Keratinocyte (primary cell): ENCODE measurements at regions not wholly inside any gene's neighbourhood (a gene's known extent, or its start where the extent isn't known, plus 50 kb on each side); places are given as distances from the start of the nearest gene placed in this dataset.

Experiments
- DNase-seq: peaks from one replicate; pipeline ENCODE4 v3.0.0-alpha.2; 2011; ENCODE audit warnings: low read depth, missing footprints, low spot score
- FAIRE-seq: peaks from 2 replicates; lab custom pipeline; 2011; peaks lifted over from hg19 to GRCh38; lab: Jason Lieb, UNC
- H2AFZ ChIP-seq: 2 replicates; pipeline ENCODE4 v1.6.0; 2012; ENCODE audit warnings: low read length, control low read depth, inconsistent platforms; ENCODE audit not compliant: control insufficient read depth
- H3K27ac ChIP-seq: 2 replicates; pipeline ENCODE4 v1.5.1; 2011; ENCODE audit warnings: low read length; ENCODE audit not compliant: control insufficient read depth, insufficient read depth
- H3K27me3 ChIP-seq: 3 replicates; pipeline ENCODE4 v1.6.0; 2011; ENCODE audit warnings: low read length; ENCODE audit not compliant: control insufficient read depth, insufficient read depth; ENCODE audit errors: extremely low read depth
- H3K36me3 ChIP-seq, 2 experiments: 2 replicates in 1 of 2; 3 replicates in 1 of 2; pipeline ENCODE4 v1.5.1; 2011; ENCODE audit warnings: low read length in 2 of 2, mild to moderate bottlenecking in 1 of 2; ENCODE audit not compliant: control insufficient read depth in 2 of 2, insufficient read depth in 2 of 2; ENCODE audit errors: extremely low read depth in 1 of 2
- H3K4me1 ChIP-seq: 3 replicates; pipeline ENCODE4 v1.5.1; 2011; ENCODE audit warnings: low read length; ENCODE audit not compliant: control insufficient read depth, insufficient read depth; ENCODE audit errors: extremely low read depth
- H3K4me2 ChIP-seq: 3 replicates; pipeline ENCODE4 v1.6.0; 2011; ENCODE audit warnings: low read depth, low read length; ENCODE audit not compliant: control insufficient read depth, insufficient read depth; ENCODE audit errors: extremely low read depth
- H3K4me3 ChIP-seq, 3 experiments: fragments of 200-600 bp in 1 of 3; sonication (generic) in 1 of 3; 2 replicates in 2 of 3; 3 replicates in 1 of 3; pipeline ENCODE4 v1.5.1; 2011 to 2016; ENCODE audit warnings: low read length in 3 of 3, mild to moderate bottlenecking in 3 of 3, control low read depth in 2 of 3, inconsistent platforms in 1 of 3, low read depth in 1 of 3, mixed read lengths in 1 of 3, mixed run types in 1 of 3, moderate library complexity in 1 of 3; ENCODE audit not compliant: control insufficient read depth in 2 of 3, insufficient read depth in 2 of 3; ENCODE audit errors: extremely low read depth in 1 of 3
- H3K79me2 ChIP-seq: 2 replicates; pipeline ENCODE4 v1.6.0; 2012; ENCODE audit warnings: low read length; ENCODE audit not compliant: control insufficient read depth, insufficient read depth
- H3K9ac ChIP-seq: 3 replicates; pipeline ENCODE4 v1.6.0; 2011; ENCODE audit warnings: low read length; ENCODE audit not compliant: control insufficient read depth, insufficient read depth; ENCODE audit errors: extremely low read depth
- H3K9me1 ChIP-seq: 3 replicates; pipeline ENCODE4 v1.6.0; 2011; ENCODE audit warnings: low read length; ENCODE audit not compliant: control insufficient read depth, insufficient read depth; ENCODE audit errors: extremely low read depth
- H3K9me3 ChIP-seq: 2 replicates; pipeline ENCODE4 v1.5.1; 2012; ENCODE audit warnings: low read depth, low read length; ENCODE audit not compliant: control insufficient read depth
- H4K20me1 ChIP-seq: 3 replicates; pipeline ENCODE4 v1.6.0; 2011; ENCODE audit warnings: low read length; ENCODE audit not compliant: control insufficient read depth, insufficient read depth; ENCODE audit errors: extremely low read depth
- EZH2 ChIP-seq: IDR thresholded peaks from one replicate; pipeline ENCODE4 v1.6.1; 2012; ENCODE audit warnings: inconsistent platforms, mild to moderate bottlenecking, low read length, moderate library complexity
- dilution Hi-C: fragments of 300-500 bp; cut with MboI; formaldehyde crosslinking; loops from one replicate; pipeline ENCODE4 v1.7.0; 2020; ENCODE audit warnings: low sequenced_read_pairs; ENCODE audit not compliant: extremely low pct_ligation_motif_present
- TF ChIP-seq, protein P1 (sequence below), 3 experiments: IDR thresholded peaks in 1 of 3; conservative IDR thresholded peaks in 1 of 3; optimal IDR thresholded peaks in 1 of 3; 2 replicates in 2 of 3; 3 replicates in 1 of 3; pipeline versions ENCODE3 to v1.5.1; 2011; ENCODE audit warnings: low read length in 3 of 3, mild to moderate bottlenecking in 3 of 3, moderate library complexity in 2 of 3, control low read depth in 1 of 3, inconsistent platforms in 1 of 3; ENCODE audit not compliant: insufficient read depth in 2 of 3; ENCODE audit errors: extremely low read depth in 1 of 3

GRCh38 chr16:86891121-86891520, 312.8 kb downstream of the FOXL1 start:
- no peak overlapping the region for H2AFZ ChIP-seq
- no peaks in the 10 kb centered on the region for H3K4me1 ChIP-seq
- H4K20me1 ChIP-seq = no peaks in the 10 kb centered on the region
- no peak for FAIRE-seq
- no peaks in the 10 kb centered on the region for H3K27me3 ChIP-seq
- no peak overlapping the region for H3K4me3 ChIP-seq
- H3K79me2 ChIP-seq = no peaks in the 10 kb centered on the region
- no peak for TF ChIP-seq EZH2
- TF ChIP-seq, protein P1, sequence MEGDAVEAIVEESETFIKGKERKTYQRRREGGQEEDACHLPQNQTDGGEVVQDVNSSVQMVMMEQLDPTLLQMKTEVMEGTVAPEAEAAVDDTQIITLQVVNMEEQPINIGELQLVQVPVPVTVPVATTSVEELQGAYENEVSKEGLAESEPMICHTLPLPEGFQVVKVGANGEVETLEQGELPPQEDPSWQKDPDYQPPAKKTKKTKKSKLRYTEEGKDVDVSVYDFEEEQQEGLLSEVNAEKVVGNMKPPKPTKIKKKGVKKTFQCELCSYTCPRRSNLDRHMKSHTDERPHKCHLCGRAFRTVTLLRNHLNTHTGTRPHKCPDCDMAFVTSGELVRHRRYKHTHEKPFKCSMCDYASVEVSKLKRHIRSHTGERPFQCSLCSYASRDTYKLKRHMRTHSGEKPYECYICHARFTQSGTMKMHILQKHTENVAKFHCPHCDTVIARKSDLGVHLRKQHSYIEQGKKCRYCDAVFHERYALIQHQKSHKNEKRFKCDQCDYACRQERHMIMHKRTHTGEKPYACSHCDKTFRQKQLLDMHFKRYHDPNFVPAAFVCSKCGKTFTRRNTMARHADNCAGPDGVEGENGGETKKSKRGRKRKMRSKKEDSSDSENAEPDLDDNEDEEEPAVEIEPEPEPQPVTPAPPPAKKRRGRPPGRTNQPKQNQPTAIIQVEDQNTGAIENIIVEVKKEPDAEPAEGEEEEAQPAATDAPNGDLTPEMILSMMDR (optimal IDR thresholded peaks at IDR 0.05 in 1 of 3, IDR thresholded peaks at IDR 0.05 in 1 of 3, conservative IDR thresholded peaks at IDR 0.05 in 1 of 3; ENCODE audit: extremely low read depth in 1 of 3, insufficient read depth in 2 of 3, low read length in 3 of 3) = no peak
- H3K36me3 ChIP-seq = no peaks in the 10 kb centered on the region
- no peaks in the 10 kb centered on the region for H3K9me3 ChIP-seq
- no peak overlapping the region for H3K27ac ChIP-seq
- no peak overlapping the region for H3K9ac ChIP-seq
- H3K4me2 ChIP-seq = no peak overlapping the region
- DNase-seq = no peak
- dilution Hi-C loops = no loop called here
- no peaks in the 10 kb centered on the region for H3K9me1 ChIP-seq

GRCh38 chr16:86891631-86892030, 313.3 kb downstream of the FOXL1 start:
- no peak overlapping the region for H3K4me3 ChIP-seq
- no peak overlapping the region for H3K9ac ChIP-seq
- TF ChIP-seq, protein P1 (optimal IDR thresholded peaks at IDR 0.05 in 1 of 3, IDR thresholded peaks at IDR 0.05 in 1 of 3, conservative IDR thresholded peaks at IDR 0.05 in 1 of 3; ENCODE audit: extremely low read depth in 1 of 3, insufficient read depth in 2 of 3, low read length in 3 of 3) = no peak
- TF ChIP-seq EZH2 = no peak
- no peak for FAIRE-seq
- H2AFZ ChIP-seq = no peak overlapping the region
- H3K27me3 ChIP-seq = no peaks in the 10 kb centered on the region
- H3K4me1 ChIP-seq = no peaks in the 10 kb centered on the region
- no peak overlapping the region for H3K4me2 ChIP-seq
- no peaks in the 10 kb centered on the region for H3K79me2 ChIP-seq
- no peak overlapping the region for H3K27ac ChIP-seq
- no peaks in the 10 kb centered on the region for H4K20me1 ChIP-seq
- H3K36me3 ChIP-seq = no peaks in the 10 kb centered on the region
- dilution Hi-C loops = no loop called here
- H3K9me1 ChIP-seq = no peaks in the 10 kb centered on the region
- DNase-seq = no peak
- H3K9me3 ChIP-seq = no peaks in the 10 kb centered on the region
